HepG2 (cell line): ENCODE measurements at regions not wholly inside any gene's neighbourhood (a gene's known extent, or its start where the extent isn't known, plus 50 kb on each side); places are given as distances from the start of the nearest gene placed in this dataset.

Experiments
- ARID2 ChIP-seq: sonication (generic); formaldehyde crosslinking; IDR thresholded peaks from 2 replicates; pipeline ENCODE4 v1.8.1; 2022; ENCODE audit warnings: mild to moderate bottlenecking, missing genetic modification reagents, borderline replicate concordance
- ELF1 ChIP-seq: sonication (generic); formaldehyde crosslinking; IDR thresholded peaks from 2 replicates; pipeline ENCODE4 v1.4.0; 2020; ENCODE audit warnings: missing genetic modification reagents
- ELF4 ChIP-seq: sonication (generic); formaldehyde crosslinking; IDR thresholded peaks from 2 replicates; pipeline ENCODE4 v1.5.0; 2020; ENCODE audit warnings: missing genetic modification reagents, mild to moderate bottlenecking, moderate library complexity, borderline replicate concordance
- GTF3A ChIP-seq: sonication (generic); formaldehyde crosslinking; conservative IDR thresholded peaks from 2 replicates; pipeline ENCODE4 v1.4.0; 2020; ENCODE audit warnings: mild to moderate bottlenecking, missing genetic modification reagents
- KAT8 ChIP-seq: IDR thresholded peaks from 2 replicates; pipeline ENCODE4 v1.6.1; 2016; ENCODE audit warnings: missing genetic modification reagents, missing compliant biosample characterization
- MAF1 ChIP-seq: sonication (generic); formaldehyde crosslinking; IDR thresholded peaks from 2 replicates; pipeline ENCODE4 v1.5.0; 2020; ENCODE audit warnings: missing genetic modification reagents, borderline replicate concordance
- TBX3 ChIP-seq: fragments of 450-650 bp; IDR thresholded peaks from 2 replicates; pipeline ENCODE4 v1.6.1; 2017; ENCODE audit warnings: antibody characterized with exemption, mild to moderate bottlenecking, inconsistent platforms, borderline replicate concordance
- ZKSCAN8 ChIP-seq: IDR thresholded peaks from 2 replicates; pipeline ENCODE4 v1.6.1; 2016; ENCODE audit warnings: borderline replicate concordance, missing genetic modification reagents, missing compliant biosample characterization
- ZNF367 ChIP-seq: sonication (generic); formaldehyde crosslinking; IDR thresholded peaks from 2 replicates; pipeline ENCODE4 v1.4.0; 2020; ENCODE audit warnings: missing genetic modification reagents, borderline replicate concordance
- ZNF660 ChIP-seq: sonication (generic); formaldehyde crosslinking; IDR thresholded peaks from 2 replicates; pipeline ENCODE4 v1.5.1; 2020; ENCODE audit warnings: mild to moderate bottlenecking, low read depth, missing genetic modification reagents, borderline replicate concordance
- ZNF672 ChIP-seq: sonication (generic); formaldehyde crosslinking; IDR thresholded peaks from 2 replicates; pipeline ENCODE4 v1.8.1; 2022; ENCODE audit warnings: missing genetic modification reagents
- TF ChIP-seq, protein P1 (sequence below): sonication (generic); formaldehyde crosslinking; IDR thresholded peaks from 2 replicates; pipeline ENCODE4 v1.4.0; 2020; ENCODE audit warnings: mild to moderate bottlenecking, missing genetic modification reagents
- TF ChIP-seq, protein P2 (sequence below): sonication (generic); formaldehyde crosslinking; IDR thresholded peaks from 2 replicates; pipeline ENCODE4 v1.9.0; 2022; ENCODE audit warnings: missing genetic modification reagents, mild to moderate bottlenecking, borderline replicate concordance
- TF ChIP-seq, protein P3 (sequence below): sonication (generic); formaldehyde crosslinking; IDR thresholded peaks from 2 replicates; pipeline ENCODE4 v1.5.1; 2020; ENCODE audit warnings: missing genetic modification reagents, mild to moderate bottlenecking, borderline replicate concordance
- TF ChIP-seq, protein P4 (sequence below): IDR thresholded peaks from 2 replicates; pipeline ENCODE4 v1.6.1; 2016; ENCODE audit warnings: low read depth, missing genetic modification reagents, missing compliant biosample characterization

DNA sequence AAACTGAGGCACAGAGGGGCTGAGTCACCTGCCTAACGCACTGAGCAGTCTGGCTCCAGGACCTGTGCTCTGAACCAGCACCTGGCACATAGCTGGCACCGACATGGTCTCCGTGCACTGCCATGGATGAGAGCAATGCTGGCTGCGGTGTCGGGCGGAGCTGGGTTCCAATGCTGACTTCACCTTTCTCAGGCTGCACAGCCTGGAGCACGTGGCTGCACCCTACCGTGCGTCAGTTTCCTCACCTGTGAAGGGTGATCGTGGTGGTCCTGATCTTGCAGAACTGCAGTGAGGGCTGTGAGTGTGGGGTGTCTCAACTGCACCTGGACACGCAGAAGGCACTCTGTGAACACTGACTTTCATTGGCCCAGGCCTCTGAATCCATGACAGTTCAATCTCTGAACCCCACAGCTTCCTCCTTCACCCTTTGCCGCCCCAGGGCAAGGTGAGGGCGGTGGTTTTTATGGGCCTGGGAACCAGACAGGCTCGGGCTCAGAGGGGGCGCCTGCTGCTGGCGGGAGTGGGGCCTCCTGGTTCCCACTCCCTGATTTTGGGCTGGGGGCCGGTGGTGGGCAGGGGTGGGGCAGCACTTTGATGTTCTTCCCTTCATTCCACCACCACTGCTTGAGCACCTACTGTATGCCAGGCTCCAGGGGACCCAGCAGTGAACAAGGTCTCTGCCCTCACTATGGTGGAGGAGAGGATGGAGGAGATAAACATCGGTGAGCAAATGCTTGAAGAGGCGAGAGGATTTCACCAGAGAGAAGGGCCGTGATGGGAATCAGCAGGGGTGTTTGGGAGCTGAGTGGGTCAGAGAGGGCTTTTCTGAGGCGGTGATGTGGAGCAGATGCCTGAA is 102.9 kb downstream of the CEBPB start (continued):
- TF ChIP-seq ELF4 (CRISPR knock-in tag) (no peak), TBX3 (no peak), GTF3A (CRISPR knock-in tag) (no peak), ELF1 (CRISPR knock-in tag) (no peak), KAT8 (CRISPR knock-in tag) (no peak), MAF1 (no peak), ZNF672 (CRISPR knock-in tag) (no peak), ZKSCAN8 (CRISPR knock-in tag) (peak; percentile 97), ZNF660 (CRISPR knock-in tag) (no peak), ZNF367 (CRISPR knock-in tag) (no peak), ARID2 (no peak)
- TF ChIP-seq, protein P1, sequence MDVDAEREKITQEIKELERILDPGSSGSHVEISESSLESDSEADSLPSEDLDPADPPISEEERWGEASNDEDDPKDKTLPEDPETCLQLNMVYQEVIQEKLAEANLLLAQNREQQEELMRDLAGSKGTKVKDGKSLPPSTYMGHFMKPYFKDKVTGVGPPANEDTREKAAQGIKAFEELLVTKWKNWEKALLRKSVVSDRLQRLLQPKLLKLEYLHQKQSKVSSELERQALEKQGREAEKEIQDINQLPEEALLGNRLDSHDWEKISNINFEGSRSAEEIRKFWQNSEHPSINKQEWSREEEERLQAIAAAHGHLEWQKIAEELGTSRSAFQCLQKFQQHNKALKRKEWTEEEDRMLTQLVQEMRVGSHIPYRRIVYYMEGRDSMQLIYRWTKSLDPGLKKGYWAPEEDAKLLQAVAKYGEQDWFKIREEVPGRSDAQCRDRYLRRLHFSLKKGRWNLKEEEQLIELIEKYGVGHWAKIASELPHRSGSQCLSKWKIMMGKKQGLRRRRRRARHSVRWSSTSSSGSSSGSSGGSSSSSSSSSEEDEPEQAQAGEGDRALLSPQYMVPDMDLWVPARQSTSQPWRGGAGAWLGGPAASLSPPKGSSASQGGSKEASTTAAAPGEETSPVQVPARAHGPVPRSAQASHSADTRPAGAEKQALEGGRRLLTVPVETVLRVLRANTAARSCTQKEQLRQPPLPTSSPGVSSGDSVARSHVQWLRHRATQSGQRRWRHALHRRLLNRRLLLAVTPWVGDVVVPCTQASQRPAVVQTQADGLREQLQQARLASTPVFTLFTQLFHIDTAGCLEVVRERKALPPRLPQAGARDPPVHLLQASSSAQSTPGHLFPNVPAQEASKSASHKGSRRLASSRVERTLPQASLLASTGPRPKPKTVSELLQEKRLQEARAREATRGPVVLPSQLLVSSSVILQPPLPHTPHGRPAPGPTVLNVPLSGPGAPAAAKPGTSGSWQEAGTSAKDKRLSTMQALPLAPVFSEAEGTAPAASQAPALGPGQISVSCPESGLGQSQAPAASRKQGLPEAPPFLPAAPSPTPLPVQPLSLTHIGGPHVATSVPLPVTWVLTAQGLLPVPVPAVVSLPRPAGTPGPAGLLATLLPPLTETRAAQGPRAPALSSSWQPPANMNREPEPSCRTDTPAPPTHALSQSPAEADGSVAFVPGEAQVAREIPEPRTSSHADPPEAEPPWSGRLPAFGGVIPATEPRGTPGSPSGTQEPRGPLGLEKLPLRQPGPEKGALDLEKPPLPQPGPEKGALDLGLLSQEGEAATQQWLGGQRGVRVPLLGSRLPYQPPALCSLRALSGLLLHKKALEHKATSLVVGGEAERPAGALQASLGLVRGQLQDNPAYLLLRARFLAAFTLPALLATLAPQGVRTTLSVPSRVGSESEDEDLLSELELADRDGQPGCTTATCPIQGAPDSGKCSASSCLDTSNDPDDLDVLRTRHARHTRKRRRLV (CRISPR knock-in tag): no peak
- TF ChIP-seq, protein P2, sequence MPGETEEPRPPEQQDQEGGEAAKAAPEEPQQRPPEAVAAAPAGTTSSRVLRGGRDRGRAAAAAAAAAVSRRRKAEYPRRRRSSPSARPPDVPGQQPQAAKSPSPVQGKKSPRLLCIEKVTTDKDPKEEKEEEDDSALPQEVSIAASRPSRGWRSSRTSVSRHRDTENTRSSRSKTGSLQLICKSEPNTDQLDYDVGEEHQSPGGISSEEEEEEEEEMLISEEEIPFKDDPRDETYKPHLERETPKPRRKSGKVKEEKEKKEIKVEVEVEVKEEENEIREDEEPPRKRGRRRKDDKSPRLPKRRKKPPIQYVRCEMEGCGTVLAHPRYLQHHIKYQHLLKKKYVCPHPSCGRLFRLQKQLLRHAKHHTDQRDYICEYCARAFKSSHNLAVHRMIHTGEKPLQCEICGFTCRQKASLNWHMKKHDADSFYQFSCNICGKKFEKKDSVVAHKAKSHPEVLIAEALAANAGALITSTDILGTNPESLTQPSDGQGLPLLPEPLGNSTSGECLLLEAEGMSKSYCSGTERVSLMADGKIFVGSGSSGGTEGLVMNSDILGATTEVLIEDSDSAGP (CRISPR knock-in tag): peak; percentile 24; the same call in 1 of the 2 replicates
- TF ChIP-seq, protein P3, sequence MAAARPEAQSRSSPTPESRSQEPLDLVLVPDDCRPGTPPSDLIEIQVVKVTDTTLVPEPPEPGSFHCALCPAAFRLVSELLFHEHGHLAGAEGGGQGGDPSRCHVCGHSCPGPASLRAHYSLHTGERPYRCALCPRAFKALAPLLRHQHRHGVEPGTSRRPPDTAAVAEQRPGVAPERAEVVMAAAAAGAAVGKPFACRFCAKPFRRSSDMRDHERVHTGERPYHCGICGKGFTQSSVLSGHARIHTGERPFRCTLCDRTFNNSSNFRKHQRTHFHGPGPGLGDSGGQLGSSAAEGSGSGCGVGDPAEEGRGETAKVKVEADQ (CRISPR knock-in tag): no peak
- TF ChIP-seq, protein P4, sequence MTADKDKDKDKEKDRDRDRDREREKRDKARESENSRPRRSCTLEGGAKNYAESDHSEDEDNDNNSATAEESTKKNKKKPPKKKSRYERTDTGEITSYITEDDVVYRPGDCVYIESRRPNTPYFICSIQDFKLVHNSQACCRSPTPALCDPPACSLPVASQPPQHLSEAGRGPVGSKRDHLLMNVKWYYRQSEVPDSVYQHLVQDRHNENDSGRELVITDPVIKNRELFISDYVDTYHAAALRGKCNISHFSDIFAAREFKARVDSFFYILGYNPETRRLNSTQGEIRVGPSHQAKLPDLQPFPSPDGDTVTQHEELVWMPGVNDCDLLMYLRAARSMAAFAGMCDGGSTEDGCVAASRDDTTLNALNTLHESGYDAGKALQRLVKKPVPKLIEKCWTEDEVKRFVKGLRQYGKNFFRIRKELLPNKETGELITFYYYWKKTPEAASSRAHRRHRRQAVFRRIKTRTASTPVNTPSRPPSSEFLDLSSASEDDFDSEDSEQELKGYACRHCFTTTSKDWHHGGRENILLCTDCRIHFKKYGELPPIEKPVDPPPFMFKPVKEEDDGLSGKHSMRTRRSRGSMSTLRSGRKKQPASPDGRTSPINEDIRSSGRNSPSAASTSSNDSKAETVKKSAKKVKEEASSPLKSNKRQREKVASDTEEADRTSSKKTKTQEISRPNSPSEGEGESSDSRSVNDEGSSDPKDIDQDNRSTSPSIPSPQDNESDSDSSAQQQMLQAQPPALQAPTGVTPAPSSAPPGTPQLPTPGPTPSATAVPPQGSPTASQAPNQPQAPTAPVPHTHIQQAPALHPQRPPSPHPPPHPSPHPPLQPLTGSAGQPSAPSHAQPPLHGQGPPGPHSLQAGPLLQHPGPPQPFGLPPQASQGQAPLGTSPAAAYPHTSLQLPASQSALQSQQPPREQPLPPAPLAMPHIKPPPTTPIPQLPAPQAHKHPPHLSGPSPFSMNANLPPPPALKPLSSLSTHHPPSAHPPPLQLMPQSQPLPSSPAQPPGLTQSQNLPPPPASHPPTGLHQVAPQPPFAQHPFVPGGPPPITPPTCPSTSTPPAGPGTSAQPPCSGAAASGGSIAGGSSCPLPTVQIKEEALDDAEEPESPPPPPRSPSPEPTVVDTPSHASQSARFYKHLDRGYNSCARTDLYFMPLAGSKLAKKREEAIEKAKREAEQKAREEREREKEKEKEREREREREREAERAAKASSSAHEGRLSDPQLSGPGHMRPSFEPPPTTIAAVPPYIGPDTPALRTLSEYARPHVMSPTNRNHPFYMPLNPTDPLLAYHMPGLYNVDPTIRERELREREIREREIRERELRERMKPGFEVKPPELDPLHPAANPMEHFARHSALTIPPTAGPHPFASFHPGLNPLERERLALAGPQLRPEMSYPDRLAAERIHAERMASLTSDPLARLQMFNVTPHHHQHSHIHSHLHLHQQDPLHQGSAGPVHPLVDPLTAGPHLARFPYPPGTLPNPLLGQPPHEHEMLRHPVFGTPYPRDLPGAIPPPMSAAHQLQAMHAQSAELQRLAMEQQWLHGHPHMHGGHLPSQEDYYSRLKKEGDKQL: no peak
